Activated CD4-positive, alpha-beta T cell treated with anti-CD3 and anti-CD28 coated beads for 1 hour (primary cell): ENCODE measurements at regions not wholly inside any gene's neighbourhood (a gene's known extent, or its start where the extent isn't known, plus 50 kb on each side); places are given as distances from the start of the nearest gene placed in this dataset.
"Not testable (repeated sequence)": the region's sequence is repeated elsewhere in the genome, so short reads cannot be mapped to it uniquely, and the experiment has no call there.

Experiments used
- DNase-seq: peaks from one replicate; pipeline ENCODE4 v3.0.0-alpha.2; 2020

DNA sequence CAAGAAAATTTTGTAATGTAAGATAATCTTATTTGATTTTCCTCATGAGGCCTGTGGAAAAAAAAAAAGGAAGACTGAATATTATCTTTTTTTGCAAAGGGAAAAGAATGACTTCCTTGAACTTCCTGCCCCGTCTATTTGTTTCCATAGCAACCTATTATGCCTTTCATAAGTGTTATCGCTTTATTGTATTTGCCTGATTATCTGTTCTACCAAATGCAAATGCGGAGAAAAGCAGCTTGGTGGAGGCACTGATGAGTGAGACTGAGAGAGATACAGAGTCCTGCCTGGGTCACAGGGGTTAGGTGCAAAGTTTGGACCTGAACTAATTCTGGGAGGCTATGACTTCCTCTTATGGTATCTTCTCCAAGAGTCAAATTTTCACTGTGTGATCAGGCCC, 334.0 kb upstream of the KCNMB2 start:
- no peak for DNase-seq

DNA sequence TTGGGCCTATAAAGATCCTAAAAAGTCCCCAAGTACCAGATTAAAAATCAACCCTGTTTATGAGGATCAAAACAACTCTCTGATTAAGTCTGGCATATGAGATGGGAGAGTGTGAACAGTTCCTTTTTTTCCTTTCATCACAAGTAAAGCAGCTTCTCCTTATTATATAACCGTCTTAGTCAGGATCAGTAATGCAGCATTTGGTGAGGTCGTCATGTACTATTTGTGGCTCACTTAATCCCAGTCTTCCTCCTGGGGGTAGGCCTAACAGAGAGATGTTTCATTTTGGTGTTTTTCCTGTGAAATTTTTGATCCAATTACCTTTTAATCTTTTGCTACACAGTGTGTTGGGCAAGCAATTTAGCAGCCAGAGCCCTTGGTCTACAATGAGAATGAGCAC, 333.1 kb upstream of the KCNMB2 start:
- DNase-seq = no peak

DNA sequence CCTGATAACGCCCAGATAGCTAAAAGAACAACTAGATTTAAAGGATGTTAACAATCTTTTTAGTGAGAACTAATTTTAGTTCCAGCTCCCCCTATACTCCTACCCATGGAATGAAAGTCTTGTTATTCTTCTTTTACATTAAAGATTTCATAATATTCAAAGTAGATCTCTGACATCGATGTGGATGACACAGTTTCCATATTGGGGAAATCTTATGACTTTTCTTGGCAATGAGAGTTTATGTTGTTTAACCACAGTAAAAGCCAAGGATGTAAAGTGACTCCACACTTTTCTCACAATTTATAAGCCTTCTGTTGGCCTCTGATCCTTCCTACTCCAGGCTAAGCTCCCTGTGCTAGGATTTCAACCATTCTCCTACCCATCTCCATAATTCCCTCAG, 332.6 kb upstream of the KCNMB2 start:
- DNase-seq = no peak

DNA sequence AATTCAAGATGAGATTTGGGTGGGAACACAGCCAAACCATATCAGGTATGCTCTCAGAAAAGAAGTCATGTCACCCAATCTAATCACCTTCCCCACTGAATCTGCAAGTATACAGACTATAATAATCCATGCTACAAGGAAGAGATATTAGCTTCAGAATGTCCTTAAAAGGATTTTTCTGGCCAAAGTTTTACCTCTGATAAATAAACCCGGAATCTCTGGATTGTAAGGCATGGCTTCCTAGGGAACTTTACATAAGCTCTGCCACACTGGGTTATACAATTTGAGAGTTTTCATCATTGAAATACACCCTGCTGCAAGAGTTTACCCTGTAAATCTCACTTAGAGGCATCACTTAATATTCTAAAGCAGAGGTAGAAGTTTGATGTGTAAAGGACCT, 330.5 kb upstream of the KCNMB2 start:
- no peak for DNase-seq

DNA sequence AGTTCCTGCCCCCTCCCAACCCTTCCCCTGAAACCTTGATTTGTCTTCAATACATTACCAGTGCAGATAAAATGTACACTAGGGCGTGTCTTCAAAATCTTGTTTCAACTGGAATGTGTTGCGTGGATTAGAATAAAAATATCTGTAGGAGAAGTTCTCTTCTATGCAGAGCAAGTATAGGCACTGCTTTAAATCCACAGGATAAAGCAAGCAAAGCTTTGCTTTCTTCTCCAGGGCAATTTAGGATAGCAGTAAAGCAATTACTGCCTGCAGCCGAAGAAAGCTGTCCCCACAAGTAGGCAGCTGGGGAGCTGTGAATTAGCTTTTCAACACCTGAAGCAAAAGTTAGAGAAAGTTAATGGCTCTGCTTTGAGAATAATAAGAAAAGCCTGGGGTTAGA, 329.7 kb upstream of the KCNMB2 start:
- no peak for DNase-seq

DNA sequence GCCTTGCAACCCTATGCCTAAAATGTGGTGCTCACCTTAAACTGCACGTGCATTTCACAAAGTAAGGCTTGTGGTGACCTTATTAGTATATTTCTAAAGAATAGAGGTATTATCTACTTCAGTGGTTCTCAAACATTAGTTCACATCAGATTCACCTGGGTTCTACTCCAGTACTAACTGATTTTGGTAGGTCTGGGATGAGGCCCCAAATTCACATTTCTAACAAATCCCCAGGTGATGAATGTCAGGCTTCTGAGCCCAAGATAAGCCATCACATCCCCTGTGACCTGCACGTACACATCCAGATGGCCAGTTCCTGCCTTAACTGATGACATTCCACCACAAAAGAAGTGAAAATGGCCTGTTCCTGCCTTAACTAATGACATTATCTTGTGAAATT, 329.1 kb upstream of the KCNMB2 start:
- not testable (repeated sequence) for DNase-seq

DNA sequence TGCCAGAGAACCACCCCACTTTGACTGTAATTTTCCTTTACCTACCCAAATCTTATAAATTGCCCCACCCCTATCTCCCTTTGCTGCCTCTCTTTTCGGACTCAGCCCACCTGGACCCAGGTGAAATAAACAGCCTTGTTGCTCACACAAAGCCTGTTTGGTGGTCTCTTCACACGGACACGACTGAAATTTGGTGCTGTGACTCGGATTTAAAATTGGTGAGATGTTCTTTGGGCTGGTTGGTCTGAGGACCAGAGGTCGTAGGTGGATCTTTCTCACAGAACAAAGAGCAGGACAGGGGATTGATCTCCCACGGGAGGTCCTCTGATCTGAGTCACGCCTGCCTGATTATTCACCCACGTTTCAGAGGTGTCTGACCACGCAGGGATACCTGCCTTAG, 328.6 kb upstream of the KCNMB2 start:
- not testable (repeated sequence) for DNase-seq

DNA sequence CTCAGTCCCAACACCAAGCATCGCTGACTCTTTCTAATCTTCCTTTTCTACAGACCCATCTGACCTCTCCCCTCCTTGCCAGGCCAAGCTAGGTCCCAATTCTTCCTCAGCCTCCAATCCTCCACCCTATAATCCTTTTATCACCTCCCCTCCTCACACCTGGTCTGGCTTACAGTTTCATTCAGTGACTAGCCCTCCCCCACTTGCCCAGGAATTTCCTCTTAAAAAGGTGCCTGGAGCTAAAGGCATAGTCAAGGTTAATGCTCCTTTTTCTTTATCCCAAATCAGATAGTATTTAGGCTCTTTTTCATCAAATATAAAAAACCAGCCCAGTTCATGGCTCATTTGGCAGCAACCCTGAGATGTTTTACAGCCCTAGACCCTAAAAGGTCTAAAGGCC, 327.1 kb upstream of the KCNMB2 start:
- DNase-seq = not testable (repeated sequence)

DNA sequence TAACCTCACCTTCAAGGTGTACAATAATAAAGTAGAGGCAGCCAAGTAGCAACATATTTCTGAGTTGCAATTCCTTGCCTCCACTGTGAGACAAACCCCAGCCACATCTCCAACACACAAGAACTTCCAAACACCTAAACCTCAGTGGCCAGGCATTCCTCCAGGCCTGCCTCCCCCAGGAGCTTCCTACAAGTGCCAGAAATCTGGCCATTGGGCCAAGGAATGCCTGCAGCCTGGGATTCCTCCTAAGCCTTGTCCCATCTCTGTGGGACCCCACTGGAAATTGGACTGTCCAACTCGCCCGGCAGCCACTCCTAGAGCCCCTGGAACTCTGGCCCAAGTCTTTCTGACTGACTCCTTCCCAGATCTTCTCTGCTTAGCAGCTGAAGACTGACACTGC, 326.6 kb upstream of the KCNMB2 start:
- not testable (repeated sequence) for DNase-seq

DNA sequence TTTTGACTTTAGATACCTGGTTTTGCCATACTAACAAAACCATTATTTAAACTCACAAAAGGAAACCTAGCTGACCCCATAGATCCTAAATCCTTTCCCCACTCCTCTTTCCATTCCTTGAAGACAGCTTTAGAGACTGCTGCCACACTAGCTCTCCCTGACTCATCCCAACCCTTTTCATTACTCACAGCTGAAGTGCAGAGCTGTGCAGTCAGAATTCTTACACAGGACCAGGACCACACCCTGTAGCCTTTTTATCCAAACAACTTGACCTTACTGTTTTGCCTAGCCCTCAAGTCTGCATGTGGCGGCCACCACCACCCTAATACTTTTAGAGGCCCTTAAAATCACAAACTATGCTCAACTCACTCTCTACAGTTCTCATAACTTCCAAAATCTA, 325.1 kb upstream of the KCNMB2 start:
- not testable (repeated sequence) for DNase-seq

DNA sequence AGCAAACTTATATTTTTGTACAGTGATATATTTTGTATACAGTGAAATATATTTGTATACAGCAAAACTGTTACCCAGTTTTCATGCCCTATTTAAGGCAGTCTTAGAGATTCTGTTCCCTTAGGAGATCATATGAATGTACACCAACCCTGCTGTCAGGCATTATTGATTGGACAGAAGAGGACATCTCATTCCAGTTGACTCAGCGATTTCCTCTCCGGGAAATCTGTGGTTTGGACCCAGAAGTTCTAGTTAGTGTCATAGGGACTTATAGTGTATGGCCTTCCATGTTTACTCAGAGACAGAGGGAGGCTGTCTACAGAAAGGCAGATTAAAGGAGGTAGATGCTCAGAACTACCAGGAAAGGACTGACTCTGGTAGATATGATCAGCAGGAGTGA, 318.8 kb upstream of the KCNMB2 start:
- no peak for DNase-seq

DNA sequence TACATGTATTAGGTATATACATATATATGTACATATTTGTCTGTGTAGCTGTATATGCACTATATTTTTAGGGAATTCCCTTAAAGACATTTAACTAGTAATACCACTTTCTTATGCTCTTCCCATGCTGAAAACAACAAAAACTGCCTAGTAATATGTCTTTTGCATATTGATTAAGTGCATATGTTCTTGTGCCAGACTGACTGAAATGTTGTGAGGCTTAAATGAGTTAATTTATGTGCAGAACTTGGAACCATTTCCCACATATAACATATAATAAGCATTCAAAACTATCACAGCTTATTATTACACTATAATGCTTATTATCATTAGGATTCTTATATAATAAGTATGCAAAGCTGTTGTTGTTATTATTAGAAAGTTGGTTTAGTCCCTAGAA, 318.0 kb upstream of the KCNMB2 start:
- no peak for DNase-seq

DNA sequence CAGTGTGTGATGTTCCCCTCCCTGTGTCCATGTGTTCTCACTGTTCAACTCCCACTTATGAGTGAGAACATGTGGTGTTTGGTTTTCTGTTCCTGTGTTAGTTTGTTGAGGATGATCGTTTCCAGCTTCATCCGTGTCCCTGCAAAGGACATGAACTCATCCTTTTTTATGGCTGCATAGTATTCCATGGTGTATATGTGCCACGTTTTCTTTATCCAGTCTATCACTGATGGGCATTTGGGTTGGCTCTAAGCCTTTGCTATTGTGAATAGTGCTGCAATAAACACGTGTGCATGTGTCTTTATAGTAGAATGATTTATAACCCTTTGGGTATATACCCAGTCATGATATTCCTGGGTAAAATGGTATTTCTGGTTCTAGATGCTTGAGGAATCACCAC, 316.6 kb upstream of the KCNMB2 start:
- DNase-seq = not testable (repeated sequence)

DNA sequence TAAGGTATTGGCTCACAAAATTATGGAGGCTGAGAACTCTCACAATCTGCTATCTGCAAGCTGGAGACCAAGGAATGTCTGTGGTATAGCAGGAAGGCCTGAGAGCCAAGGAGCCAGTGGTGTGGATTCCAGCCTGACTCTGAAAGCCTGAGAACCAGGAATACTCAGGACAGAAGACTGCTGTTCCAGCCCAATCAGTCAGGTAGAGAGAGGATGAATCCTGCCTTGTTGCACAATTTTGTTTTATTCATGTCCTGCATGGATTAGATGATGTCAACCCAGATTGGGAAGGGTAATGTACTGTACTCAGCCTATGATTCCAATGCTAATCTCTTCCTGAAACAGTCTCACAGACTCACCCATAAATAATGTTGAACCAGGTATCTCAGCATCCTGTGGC, 312.4 kb upstream of the KCNMB2 start:
- no peak for DNase-seq

DNA sequence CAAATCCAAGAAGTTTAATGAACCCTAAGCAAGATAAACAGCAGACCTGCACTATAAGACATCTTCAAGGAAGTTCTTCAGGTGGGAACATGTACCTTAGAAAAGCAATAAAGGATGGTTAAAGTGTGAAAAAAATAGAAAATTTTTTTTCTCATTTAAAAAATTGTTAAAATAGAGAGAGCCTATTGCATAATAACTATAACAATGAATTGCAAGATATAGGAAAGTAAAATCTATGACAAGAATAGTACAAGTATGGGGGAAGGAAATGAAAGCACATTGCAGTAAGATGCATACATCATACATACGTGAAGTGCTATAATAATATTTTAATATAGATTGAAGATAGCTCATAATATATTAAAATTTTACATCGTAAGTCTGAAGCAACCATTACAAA, 310.1 kb upstream of the KCNMB2 start:
- no peak for DNase-seq

DNA sequence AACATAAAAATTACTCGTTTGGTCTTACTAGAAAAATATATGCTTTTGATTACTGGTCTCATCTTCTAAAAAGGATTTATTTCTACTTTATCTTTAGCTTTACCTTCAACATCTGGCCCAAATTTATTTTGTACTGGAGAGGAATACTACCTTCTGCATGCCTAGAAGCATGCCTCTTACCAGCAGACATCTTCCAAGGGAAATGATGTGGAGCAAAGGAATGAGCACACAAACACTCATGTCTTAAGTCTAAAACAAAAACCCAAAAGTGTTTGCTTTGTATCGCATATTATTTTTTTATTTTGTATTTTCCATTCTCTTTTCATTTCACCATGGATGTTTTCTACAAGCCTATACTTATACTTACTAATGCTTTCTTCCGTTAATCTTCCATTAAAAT, 304.6 kb upstream of the KCNMB2 start:
- no peak for DNase-seq

DNA sequence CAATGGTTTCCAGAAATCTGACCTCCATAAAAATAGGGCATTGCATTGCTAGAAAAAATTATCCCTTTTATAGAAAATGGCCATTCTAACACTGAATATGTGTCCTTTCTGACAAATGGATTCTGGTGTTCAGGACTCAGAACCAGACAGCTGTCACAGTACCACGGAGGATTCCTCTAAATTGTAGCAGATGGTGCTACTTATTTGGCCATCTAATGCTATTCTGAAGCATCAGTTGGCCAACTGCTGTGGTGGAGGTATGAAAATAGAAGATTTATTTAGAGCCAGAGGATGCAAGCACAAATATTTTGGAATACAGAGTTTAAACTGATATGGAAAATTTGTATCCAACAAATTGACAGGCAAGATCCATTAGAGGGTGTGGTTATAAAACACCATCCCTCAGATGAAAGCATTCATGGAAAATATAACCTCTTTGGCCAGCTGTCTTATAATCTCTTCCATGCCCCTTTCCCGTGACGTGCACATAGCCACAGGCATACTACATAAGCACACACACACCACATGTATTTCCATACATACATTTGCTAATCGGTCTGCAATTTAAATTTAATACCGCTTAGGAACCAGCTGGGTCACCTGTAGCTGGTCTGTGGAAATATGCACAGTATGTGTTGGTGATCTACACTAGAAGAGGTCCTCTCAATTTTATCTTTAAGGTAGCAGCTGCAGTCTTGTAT, 302.7 kb upstream of the KCNMB2 start:
- no peak for DNase-seq

DNA sequence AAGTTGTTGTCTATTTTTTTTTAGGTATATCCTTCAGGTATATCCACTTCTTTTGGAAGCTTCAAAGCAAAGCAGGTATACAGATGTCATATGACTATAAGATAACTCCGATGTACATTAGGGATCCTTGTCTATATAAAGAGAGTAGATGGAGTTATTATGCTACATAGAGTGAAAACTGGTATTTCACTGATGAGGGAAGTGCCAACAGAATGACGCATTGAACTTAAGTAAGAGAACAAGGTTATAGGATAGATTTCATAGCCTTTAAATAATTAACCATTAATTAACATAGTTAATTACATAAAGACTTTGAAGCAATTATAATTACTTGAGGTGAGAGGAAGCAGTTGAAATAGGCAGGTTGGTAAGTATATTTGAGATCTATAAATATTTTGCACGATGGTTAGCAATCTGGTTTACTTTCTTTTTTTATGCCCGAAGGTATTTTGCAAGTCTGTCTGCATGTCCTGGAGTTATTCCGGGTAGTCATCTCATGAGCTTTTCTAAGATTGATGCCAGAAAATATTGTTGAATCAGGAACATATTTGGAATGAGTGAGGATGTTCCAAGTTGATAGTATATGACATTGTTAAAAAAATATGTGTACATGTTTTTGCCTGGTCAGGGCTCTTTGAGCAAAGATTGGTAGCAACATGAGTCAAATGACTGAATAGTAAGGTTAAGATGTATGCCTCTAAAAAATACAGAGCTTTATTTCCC, 299.5 kb upstream of the KCNMB2 start:
- no peak for DNase-seq

DNA sequence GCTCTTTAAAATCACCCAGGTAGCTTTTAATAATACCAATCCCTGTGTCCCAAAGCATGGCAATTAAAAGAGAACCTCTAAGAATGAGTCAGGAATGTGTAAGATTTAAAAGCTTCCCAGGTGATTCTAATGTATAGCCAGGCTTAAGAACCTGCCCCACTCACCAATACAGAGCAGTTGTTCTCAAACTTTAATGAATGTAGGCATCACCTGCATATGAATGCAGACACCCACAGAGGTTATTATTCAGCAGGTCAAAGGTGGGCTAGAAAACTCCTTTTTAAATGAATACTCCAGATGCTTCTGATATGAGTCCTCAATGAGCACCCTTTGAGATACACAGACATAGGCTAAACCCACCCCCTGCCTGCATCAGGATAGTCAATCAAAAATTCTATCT, 298.1 kb upstream of the KCNMB2 start:
- DNase-seq = no peak

DNA sequence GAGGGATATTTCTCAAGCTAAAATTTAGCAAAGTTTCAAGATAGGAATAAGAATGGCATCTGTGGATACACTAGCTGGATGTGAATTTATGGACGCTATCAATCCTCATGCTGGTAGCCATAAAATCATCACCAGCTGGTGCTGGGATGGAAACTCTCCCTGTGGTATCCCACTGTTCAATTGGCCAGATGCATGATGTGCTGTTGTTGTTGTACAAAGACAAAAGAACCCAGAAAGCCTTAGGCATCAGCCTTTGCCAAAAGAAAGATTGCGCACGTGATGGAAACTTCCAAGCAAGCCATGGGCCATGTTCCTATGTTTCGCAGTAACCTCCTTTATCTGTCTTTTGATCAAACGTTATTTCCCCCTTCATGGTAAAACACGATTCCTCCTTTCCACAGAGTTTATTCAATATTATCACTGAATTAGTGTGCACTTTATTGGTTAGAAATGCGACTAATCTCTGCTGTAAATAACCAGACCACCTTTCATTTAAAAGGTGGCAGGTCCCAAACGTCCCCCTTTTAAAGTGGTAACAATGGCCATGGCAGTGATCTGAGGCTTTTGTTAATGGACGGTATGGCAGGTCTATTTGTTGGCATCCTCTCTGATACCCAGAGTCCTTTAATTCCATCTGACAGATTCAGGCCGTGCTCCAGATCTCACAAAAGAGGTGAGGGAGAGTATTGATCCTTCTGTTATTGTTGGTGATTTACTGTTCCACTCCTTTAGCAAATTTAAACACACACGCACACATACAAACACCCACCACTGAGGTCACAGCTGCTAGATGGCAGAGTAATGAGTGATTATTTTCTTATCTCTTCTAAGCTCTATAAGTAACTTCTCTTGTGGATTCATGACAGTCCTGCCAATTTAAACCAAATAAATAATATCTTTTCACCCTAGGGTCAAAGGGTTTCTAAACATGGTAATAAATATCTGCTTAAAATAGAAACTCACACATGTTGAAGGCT, 291.2 kb upstream of the KCNMB2 start:
- no peak for DNase-seq

DNA sequence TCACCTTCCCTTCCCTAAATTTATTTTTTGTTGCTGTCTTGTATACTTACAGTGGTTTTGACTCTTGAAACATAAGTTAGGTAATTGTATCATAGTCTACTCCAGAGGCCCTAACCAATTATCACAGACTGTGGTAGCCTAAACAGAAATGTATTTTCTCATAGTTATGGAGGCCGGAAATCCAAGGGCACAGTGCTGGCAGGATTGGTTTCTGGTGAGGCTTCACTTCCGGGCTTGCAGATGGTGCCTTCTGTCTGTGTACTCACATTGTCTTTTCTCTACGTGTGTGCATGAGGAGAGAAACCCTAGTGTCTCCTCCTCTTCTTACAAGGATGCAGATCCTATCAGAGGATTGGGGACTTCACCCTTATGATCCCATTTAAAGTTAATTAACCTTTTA, 290.2 kb upstream of the KCNMB2 start:
- DNase-seq = no peak

DNA sequence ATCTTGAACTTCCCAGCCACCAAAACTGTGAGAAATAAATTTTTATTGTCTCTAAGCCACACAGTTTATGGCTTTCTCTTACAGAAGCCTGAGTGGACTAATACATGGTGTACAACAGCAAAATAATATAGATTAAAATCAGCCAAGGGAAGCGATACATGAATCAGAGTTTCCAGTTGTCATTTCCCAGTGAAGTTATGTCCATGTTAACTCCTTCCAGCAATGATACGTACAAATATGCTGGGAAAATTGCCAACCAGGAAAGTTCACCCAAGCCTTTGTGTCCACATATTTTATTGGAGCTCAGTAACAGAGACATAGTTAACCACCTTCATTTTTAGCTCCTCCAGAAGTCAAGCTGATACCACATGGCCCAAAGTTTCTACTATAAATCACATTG, 280.9 kb upstream of the KCNMB2 start:
- DNase-seq = no peak

DNA sequence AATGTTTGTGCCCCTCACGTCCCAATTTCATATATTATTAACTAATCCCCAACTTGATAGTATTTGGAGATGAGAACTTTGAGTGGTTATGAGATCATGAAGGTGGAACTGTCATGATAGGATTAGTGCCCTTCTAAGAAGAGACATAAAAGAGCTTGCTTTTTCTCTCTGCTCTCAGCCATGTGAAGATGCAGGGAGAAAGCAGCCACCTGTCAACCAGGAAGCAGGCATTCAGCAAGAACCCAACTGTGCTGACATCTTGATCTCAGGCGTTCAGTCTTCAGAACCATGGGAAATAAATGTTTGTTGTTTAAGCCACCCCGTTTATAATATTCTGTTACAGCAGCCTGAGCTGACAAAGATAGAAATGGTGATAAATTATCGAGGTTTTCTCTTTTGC, 278.7 kb upstream of the KCNMB2 start:
- no peak for DNase-seq

DNA sequence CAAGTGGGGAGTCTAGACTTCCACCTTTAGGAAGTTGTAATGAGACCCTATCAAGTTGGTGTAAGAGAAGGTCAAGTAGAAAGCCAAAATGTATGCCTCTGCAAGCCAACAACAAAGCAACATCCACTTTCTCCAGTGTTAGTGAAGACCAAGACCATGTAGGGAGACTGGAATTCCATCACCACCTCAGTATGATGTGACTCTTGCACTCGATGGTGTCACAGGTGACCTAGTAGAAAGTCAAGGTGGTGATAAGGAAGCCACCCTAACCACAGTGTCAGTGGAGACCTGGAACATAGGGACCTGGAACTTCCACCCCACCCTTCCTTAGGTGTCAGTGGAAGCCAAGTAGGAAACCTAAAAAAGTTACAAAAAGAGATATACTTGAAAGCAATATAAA, 278.1 kb upstream of the KCNMB2 start:
- DNase-seq = no peak
